ENCODE measurements at regions not wholly inside any gene's neighbourhood (a gene's known extent, or its start where the extent isn't known, plus 50 kb on each side); places are given as distances from the start of the nearest gene placed in this dataset.

- FAIRE-seq (no peak), ATAC-seq (no peak), DNase-seq (ENCODE audit: extremely low read depth in 1 of 4, low spot score in 3 of 4) (no peak)
- Histone ChIP-seq H3K27me3 (ENCODE audit: control insufficient read depth in 2 of 2, insufficient read depth in 2 of 2, low read length in 2 of 2) (no peaks in the 10 kb centered on the region), H3K79me2 (ENCODE audit: control insufficient read depth, insufficient read depth, low read length) (no peaks in the 10 kb centered on the region), H3K9me1 (ENCODE audit: control insufficient read depth, insufficient read depth, low read length) (no peaks in the 10 kb centered on the region), H2AFZ (ENCODE audit: low read depth, low read length) (no peak overlapping the region), H3K9me3 (replicated peaks; ENCODE audit: control insufficient read depth, insufficient read depth, low read depth, low read length) (no peaks in the 10 kb centered on the region), H3K4me1 (replicated peaks in 1 of 2; ENCODE audit: control insufficient read depth in 2 of 2, insufficient read depth in 2 of 2, low read length in 2 of 2) (no peaks in the 10 kb centered on the region), H3K27ac (ENCODE audit: extremely low read depth, low read depth, low read length) (no peak overlapping the region), H3K4me3 (no peak overlapping the region), H3K36me3 (ENCODE audit: control insufficient read depth, insufficient read depth, low read length) (no peaks in the 10 kb centered on the region), H4K20me1 (replicated peaks; ENCODE audit: control insufficient read depth, insufficient read depth, low read length) (no peaks in the 10 kb centered on the region), H3K4me2 (ENCODE audit: insufficient read depth, low read length) (no peak overlapping the region), H3K9ac (ENCODE audit: insufficient read depth in 1 of 2, low read depth in 2 of 2, low read length in 2 of 2) (no peak overlapping the region)
- ChIA-PET POLR2A (no interaction called here), CTCF (ENCODE audit: low intra/inter-chr PET ratio) (no interaction called here)
- no TSS peak for BruUV-seq (replicated peaks)
- no peak for TF ChIP-seq ZNF41 (CRISPR knock-in tag; conservative IDR thresholded peaks at IDR 0.05)
- TF ChIP-seq PTRF (tag; IDR thresholded peaks at IDR 0.05): no peak
- no peak for TF ChIP-seq DEAF1 (CRISPR knock-in tag; IDR thresholded peaks at IDR 0.05)
- TF ChIP-seq, protein P1, sequence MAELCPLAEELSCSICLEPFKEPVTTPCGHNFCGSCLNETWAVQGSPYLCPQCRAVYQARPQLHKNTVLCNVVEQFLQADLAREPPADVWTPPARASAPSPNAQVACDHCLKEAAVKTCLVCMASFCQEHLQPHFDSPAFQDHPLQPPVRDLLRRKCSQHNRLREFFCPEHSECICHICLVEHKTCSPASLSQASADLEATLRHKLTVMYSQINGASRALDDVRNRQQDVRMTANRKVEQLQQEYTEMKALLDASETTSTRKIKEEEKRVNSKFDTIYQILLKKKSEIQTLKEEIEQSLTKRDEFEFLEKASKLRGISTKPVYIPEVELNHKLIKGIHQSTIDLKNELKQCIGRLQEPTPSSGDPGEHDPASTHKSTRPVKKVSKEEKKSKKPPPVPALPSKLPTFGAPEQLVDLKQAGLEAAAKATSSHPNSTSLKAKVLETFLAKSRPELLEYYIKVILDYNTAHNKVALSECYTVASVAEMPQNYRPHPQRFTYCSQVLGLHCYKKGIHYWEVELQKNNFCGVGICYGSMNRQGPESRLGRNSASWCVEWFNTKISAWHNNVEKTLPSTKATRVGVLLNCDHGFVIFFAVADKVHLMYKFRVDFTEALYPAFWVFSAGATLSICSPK (IDR thresholded peaks at IDR 0.05; ENCODE audit: borderline replicate concordance): no peak
- no peak for TF ChIP-seq PPARD (CRISPR knock-in tag; IDR thresholded peaks at IDR 0.05)
- TF ChIP-seq BDP1 (IDR thresholded peaks at IDR 0.05; ENCODE audit: insufficient read depth, insufficient read length): no peak
- no peak for TF ChIP-seq TAF7 (tag; IDR thresholded peaks at IDR 0.05)
- intact Hi-C loops (cut with micrococcal nuclease) (no loop called here), in situ Hi-C loops (cut with MboI) (no loop called here)
Measured at GRCh38 chr14:25394356-25394755, 344.4 kb upstream of the STXBP6 start.

All from K562 (cell line).